Motor neuron (in vitro differentiated cells): ENCODE measurements at regions not wholly inside any gene's neighbourhood (a gene's known extent, or its start where the extent isn't known, plus 50 kb on each side); places are given as distances from the start of the nearest gene placed in this dataset.
"Not testable (repeated sequence)": the region's sequence is repeated elsewhere in the genome, so short reads cannot be mapped to it uniquely, and the experiment has no call there.

Source experiments
- ATAC-seq, 8 experiments: fragments of 200-7000 bp; cut with Tn5 transposase; replicated peaks in 6 of 8; 2 replicates each; pipeline ENCODE4 v1.8.0; 2021; ENCODE audit warnings: mild to moderate bottlenecking in 8 of 8, moderate library complexity in 8 of 8
- H3K27ac ChIP-seq, 2 donors: fragments of 250-450 bp; sonication (Bioruptor Pico); 2 replicates each; pipeline ENCODE4 v1.9.0; 2021; ENCODE audit warnings: antibody characterized with exemption in 2 of 2, mild to moderate bottlenecking in 2 of 2, moderate library complexity in 1 of 2
- H3K4me1 ChIP-seq, 2 donors: fragments of 250-450 bp; sonication (Bioruptor Pico); replicated peaks in 1 of 2; 2 replicates each; pipeline ENCODE4 v1.6.1; 2021; ENCODE audit warnings: antibody characterized with exemption in 2 of 2, mild to moderate bottlenecking in 2 of 2, moderate library complexity in 1 of 2
- H3K4me3 ChIP-seq, 5 donors: fragments of 250-450 bp; sonication (Bioruptor Pico); 2 replicates each; pipeline ENCODE4 v1.9.0; 2021; ENCODE audit warnings: antibody characterized with exemption in 5 of 5, mild to moderate bottlenecking in 5 of 5, moderate library complexity in 4 of 5
- WGBS, 10 experiments: fragments of 450-650 bp; shearing (Covaris generic); methylation state at CpG; one replicate each; pipeline ENCODE4 v1.0.0; 2022; 5-methylcytosine and 5-hydroxymethylcytosine counted together
- in situ Hi-C, 9 experiments: fragments of 400-800 bp; cut with MboI; loops; one replicate each; pipeline ENCODE4 v1.15.0; 2021; ENCODE audit warnings: low sequenced_read_pairs in 9 of 9, low pct_unique_long_range_greater_than_20kb in 2 of 9; ENCODE audit not compliant: unreplicated experiment in 9 of 9

DNA sequence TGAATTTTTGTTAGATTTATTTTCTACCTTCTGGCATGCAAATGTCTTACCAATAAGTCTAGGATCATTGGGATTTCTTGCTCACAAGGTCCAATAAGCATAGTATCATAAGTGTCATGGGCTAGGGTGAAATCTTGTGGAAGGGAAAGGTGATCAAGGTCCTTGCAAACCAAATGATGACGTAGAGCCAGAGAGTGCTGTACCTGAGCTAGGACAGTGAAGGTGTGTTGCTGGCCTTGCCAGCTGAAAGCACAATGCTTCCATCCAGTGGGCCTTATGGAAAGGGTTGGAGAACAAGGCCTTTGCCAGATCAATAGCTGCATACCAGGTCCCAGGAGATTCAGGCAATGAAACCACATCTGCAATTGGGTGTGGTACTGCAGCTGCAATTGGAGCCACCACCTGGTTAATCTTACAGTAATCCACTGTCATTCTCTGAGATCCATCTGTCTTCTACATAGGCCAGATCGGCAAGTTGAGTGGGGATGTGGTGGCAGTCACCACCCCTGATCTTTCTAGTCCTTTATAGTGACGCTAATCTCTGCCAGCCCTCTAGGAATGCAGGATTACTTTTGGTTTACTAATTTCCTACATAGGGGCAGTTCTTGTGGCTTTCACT, 208.9 kb upstream of the MYL2 start:
- peak in 2 of 8 experiments; percentile 48 to 50 for ATAC-seq
- 0 to 92% (median 51%) methylated on average over 1 to 2 of the region's 3 CpGs; no CpG with 5 or more reads in 5 of the 10 experiments for WGBS, 10 experiments
- Histone ChIP-seq H3K4me1 (peaks cover 0 to 2% of the 10 kb centered on the region in 2 donors), H3K4me3 (no peak overlapping the region), H3K27ac (no peak overlapping the region)
- in situ Hi-C loops, result no loop called here

DNA sequence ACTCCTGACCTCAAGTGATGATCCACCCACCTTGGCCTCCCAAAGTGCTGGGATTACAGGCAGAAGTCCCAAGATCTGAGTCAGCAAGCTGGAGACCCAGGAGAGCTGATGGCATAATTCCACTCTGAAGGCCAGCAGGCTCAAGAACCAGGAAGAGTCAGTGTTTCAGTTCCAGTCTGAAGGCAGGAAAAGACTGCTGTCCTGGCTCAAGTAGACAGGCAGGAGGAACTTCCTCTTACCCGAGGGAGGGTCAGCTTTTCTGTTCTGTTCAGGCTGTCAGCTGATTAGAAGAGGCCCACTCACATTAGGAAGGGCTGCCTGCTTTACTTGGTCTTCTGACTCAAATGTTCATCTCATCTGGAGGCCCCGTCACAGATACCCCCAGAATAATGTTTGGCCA, 206.0 kb upstream of the MYL2 start:
- no peak for ATAC-seq
- in situ Hi-C loops, result no loop called here
- Histone ChIP-seq H3K4me3 (no peak overlapping the region), H3K4me1 (peaks cover 12 to 15% of the 10 kb centered on the region in 2 donors), H3K27ac (no peak overlapping the region)
- WGBS, 10 experiments, result 40 to 100% (median 81%) methylated on average over 1 of the region's 2 CpGs; no CpG with 5 or more reads in 6 of the 10 experiments

DNA sequence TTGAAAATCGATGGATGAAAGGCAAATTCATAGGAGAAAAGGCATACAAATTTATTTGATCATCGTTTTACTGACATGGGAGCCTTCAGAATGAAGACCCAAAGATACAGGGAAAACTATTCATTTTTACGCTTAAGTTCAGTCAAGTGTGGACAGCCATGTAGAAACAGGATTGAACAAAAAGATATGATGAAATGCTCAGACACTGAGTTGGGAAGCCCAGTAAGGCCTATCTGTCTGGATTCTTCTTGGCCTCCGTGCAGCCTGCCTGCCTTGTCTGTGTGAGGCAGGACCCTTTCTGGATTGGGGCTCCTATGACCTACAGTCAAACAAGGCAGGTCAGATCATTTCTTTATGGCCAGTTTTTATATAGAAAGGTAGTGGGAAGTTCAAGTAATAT, 203.8 kb upstream of the MYL2 start:
- ATAC-seq, result no peak
- in situ Hi-C loops, result no loop called here
- no peak overlapping the region for H3K27ac ChIP-seq
- H3K4me3 ChIP-seq, result no peak overlapping the region
- peaks cover 15% of the 10 kb centered on the region in 2 donors for H3K4me1 ChIP-seq
- WGBS, 10 experiments, result 0 to 83% (median 60%) methylated on average over 1 to 4 of the region's 4 CpGs; no CpG with 5 or more reads in 1 of the 10 experiments

DNA sequence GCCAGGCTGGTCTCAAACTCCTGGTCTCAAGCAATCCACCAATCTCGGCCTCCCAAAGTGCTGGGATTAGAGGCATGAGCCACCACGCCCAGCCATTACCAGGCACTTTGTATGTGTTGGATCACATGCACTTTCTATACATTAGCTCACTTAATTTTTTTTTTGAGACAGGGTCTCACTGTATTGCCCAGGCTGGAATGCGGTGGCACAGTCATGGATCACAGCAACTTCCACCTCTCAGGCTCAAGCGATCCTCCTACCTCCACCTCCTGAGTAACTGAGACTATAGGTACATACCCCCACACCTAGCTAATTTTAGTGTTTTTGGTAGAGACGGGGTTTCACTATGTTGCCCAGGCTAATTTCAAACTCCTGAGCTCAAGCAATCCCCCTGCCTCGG, 203.0 kb upstream of the MYL2 start:
- Histone ChIP-seq H3K4me1 (peaks cover 15% of the 10 kb centered on the region in 2 donors), H3K4me3 (no peak overlapping the region), H3K27ac (no peak overlapping the region)
- no peak for ATAC-seq
- WGBS, 10 experiments, result 40 to 100% (median 95%) methylated on average over 1 to 5 of the region's 6 CpGs; no CpG with 5 or more reads in 3 of the 10 experiments
- in situ Hi-C loops, result no loop called here

DNA sequence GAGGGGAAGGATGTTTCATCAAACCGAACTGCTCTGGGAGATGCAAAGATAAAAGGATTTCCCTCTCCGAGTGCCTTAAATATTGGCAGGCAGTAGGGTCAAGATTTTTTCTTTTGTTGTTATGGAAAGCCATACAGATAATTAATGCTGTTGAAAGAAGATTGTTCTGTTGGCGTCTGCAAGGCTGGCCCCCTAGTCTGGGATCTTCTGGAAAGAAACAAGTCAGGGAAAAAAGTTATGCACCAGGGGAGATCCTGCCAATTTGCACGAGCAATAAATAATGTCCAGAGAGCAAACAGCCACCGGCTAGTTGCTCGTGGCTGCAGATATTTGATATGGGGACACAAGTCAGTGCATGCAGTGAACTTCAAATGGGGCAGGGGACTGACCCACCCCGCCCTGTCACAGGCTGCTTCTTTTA, 202.1 kb upstream of the MYL2 start:
- Histone ChIP-seq H3K4me3 (no peak overlapping the region), H3K27ac (no peak overlapping the region), H3K4me1 (peaks cover 15% of the 10 kb centered on the region in 2 donors)
- ATAC-seq, result peak in 5 of 8 experiments; percentile 18 to 70 (median 59)
- 0 to 51% (median 12%) methylated on average over 2 to 7 of the region's 7 CpGs; no CpG with 5 or more reads in 1 of the 10 experiments for WGBS, 10 experiments
- in situ Hi-C loops, result no loop called here

DNA sequence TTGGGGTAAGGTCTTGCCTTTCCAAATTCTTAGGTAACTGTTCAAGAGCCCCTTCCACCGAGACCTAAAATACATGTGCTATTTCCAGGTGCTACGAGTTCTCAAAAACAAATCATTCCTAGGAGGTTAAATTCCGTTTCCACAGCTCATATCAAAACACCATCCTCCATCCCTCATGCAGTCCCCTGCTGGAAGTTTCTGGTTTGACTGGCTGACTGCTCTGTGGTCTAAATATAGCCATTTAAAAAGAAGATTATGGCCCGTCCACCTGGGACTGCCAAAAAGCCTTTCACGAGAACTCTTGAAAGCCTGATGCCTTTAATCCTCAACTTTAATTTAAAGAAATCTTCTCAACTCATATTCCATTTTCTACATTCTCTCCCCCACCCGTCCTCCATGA, 201.5 kb upstream of the MYL2 start:
- no peak overlapping the region for H3K4me3 ChIP-seq
- in situ Hi-C loops, result no loop called here
- peak in 1 of 8 experiments; percentile 33 for ATAC-seq
- H3K27ac ChIP-seq, result no peak overlapping the region
- H3K4me1 ChIP-seq, result peaks cover 15% of the 10 kb centered on the region in 2 donors
- WGBS, 10 experiments, result 0 to 94% (median 73%) methylated on average over 2 to 6 of the region's 6 CpGs

DNA sequence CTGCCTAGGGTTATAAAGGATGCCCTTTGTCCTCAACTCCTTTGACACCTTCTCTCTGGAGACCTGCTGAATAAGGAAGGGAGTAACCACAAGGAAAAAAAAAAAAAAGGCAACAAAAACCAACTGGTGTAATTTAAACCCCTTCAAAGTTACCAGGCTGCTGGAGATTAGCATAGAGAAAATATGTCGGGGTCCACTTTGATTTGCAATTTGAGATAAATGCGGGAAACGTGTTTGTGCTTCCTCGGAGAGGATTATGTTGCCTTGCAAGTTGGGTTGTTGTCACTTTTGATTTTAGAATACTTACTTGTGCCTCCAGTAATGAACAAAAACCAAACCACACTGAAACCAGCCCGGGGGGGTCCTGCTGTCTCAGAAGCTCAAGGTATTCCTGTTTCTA, 200.2 kb upstream of the MYL2 start:
- 0 to 100% (median 44%) methylated on average over 1 to 5 of the region's 5 CpGs; no CpG with 5 or more reads in 1 of the 10 experiments for WGBS, 10 experiments
- in situ Hi-C loops, result no loop called here
- no peak for ATAC-seq
- Histone ChIP-seq H3K4me3 (no peak overlapping the region), H3K4me1 (peaks cover 15% of the 10 kb centered on the region in 2 donors), H3K27ac (no peak overlapping the region)

DNA sequence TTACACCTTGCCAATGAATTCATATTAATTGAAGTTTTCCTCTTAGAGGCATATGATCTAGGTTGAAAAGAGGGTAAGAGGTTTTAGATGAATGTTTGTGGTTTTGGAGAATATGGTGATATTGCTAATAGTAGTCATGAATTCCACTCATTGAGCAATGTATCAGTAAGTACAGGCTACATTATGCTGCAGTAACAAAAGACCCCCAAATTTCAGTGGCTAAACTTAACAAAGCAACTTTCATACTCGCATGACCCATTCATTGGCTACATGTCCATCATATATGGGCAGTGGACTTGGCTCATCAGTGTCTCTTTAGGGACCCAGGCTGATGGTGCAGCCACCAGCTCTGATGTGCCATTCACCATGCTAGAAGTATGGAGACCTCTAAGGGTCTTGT, 196.6 kb upstream of the MYL2 start:
- ATAC-seq, result no peak
- WGBS, 10 experiments, result 0 to 100% (median 20%) methylated on average over 1 of the region's 1 CpG; no CpG with 5 or more reads in 5 of the 10 experiments
- in situ Hi-C loops, result no loop called here
- H3K4me3 ChIP-seq, result no peak overlapping the region
- H3K4me1 ChIP-seq, result peaks cover 5 to 6% of the 10 kb centered on the region in 2 donors
- H3K27ac ChIP-seq, result no peak overlapping the region

DNA sequence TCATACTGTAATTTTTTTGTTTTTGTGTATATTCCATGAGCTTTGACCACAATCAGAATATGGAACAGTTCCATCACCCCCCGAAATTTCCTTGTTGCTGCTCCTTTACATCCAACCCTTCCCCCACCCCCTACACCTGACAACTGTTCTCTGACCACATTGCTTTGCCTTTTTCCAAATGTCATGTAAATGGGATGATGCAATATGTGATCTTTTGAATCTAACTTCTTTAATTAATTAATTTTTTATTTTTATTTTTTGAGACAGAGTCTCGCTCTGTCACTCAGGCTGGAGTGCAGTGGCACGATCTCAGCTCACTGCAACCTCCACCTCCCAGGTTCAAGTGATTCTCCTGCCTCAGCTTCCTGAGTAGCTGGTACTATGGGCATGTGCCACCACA, 192.9 kb upstream of the MYL2 start:
- 0 to 96% (median 80%) methylated on average over 1 to 3 of the region's 3 CpGs; no CpG with 5 or more reads in 1 of the 10 experiments for WGBS, 10 experiments
- H3K4me3 ChIP-seq, H3K4me1 ChIP-seq, H3K27ac ChIP-seq, ATAC-seq, in situ Hi-C loops: not testable (repeated sequence)

DNA sequence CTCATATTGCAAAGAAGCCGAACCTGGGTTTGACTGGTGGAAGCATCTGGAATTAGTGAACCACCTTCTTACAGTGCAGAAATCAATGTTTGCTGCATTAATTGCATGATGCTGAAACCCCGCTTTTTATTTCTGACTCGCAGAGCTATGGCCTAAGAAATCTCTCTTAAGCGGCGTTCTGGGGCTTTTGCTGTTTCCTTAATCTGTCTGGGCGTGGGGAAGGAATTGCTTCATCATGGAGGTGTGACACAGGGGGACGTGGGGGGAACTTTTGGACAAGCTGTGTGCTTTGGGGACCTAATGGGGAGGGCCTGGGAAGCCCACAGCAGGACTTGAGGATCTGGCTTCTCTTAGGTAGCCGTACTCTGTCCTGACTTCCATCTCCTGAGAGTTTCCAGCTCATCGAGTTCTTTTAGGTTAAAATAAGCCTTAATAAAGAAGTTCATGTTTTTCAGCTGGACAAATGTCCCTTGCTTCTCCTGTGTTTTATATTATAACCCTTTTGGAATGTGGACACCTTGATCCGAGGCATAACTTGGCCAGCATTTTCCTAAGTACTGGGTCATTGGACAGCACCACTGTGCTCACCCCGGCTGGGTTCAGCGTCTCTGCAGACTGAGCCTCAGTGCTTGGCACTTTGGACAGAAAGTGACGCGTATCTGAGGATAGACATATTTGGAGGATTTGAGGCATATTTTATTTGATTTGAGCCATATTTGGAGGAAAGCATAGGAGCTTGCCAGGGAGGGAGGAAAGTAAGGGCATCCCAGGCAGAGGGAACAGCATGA, 192.1 kb upstream of the MYL2 start:
- H3K27ac ChIP-seq, result no peak overlapping the region
- peaks cover 0 to 3% of the 10 kb centered on the region in 2 donors for H3K4me1 ChIP-seq
- ATAC-seq, result no peak
- in situ Hi-C loops, result no loop called here
- no peak overlapping the region for H3K4me3 ChIP-seq
- WGBS, 10 experiments, result 13 to 100% (median 76%) methylated on average over 3 to 10 of the region's 14 CpGs; no CpG with 5 or more reads in 2 of the 10 experiments

DNA sequence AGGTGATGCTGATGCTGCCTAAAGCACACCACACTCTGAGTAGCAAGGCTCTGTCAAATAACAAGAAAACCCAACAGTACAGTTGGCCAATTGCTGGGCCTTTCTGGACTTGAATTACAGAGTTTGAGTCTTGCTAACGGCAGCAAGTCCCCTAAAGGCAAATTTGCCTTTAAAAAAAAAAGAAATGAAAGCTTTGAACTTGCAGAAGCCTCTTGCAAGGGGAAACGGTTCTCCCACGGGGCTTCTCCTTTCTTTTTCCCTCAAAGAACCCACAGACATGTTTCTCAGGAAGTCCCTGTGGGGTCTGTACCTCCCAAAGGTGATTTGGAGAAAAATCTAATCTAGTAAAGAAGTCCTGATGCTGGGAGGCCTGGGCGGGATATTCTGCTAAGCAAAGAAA, 191.3 kb upstream of the MYL2 start:
- in situ Hi-C loops, result no loop called here
- Histone ChIP-seq H3K4me3 (no peak overlapping the region), H3K4me1 (peaks cover 0 to 3% of the 10 kb centered on the region in 2 donors), H3K27ac (no peak overlapping the region)
- 0 to 83% (median 31%) methylated on average over 1 to 4 of the region's 4 CpGs; no CpG with 5 or more reads in 2 of the 10 experiments for WGBS, 10 experiments
- ATAC-seq, result no peak

DNA sequence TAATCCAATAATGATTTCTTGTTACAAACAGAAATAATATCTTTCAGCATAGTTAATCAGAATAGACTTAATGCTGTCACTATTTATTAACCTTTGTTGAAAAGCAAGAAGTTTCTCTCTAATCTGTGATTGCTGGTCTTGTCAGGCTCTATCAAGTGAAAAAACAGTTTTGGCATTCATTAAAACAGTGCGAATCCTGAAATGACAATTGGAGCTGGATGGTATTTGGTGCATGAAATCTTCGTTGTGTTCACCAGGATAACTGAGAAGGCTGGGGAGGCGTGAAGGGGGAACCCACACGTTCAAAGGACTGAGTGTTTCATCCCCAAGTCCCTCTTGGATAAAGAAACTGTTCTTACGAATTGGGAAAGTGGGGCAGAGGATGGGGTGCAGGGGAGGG, 190.2 kb upstream of the MYL2 start:
- no peak for ATAC-seq
- Histone ChIP-seq H3K4me3 (no peak overlapping the region), H3K4me1 (peaks cover under 1 to 3% of the 10 kb centered on the region in 2 donors), H3K27ac (no peak overlapping the region)
- 17 to 100% (median 70%) methylated on average over 1 to 5 of the region's 5 CpGs; no CpG with 5 or more reads in 3 of the 10 experiments for WGBS, 10 experiments
- in situ Hi-C loops, result no loop called here

DNA sequence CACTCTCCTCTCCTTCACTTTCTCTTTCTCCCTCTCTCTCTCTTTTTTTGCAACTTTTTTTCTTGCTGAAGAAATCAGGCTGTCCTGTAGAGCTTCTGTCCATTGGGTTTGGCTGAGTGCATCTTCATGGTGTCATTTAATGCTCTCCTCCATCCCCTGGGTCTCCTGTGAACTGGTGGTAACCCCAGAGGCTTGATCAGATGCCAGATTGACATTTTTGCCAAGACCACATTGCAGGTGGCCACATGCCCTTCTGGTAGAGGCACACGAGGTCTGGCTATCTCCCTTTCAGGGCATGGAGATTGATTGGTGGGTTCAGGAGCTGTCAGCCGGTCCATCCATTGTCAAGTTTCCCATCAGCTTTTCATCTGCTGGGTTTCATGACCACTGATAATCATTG, 188.3 kb upstream of the MYL2 start:
- Histone ChIP-seq H3K27ac (no peak overlapping the region), H3K4me1 (peaks cover 3 to 7% of the 10 kb centered on the region in 2 donors), H3K4me3 (no peak overlapping the region)
- ATAC-seq, result no peak
- in situ Hi-C loops, result no loop called here
- 0 to 100% (median 75%) methylated on average over 1 to 2 of the region's 2 CpGs; no CpG with 5 or more reads in 3 of the 10 experiments for WGBS, 10 experiments
